GDM1 (cell line): ENCODE measurements at regions not wholly inside any gene's neighbourhood (a gene's known extent, or its start where the extent isn't known, plus 50 kb on each side); places are given as distances from the start of the nearest gene placed in this dataset.
A peak's percentile ranks its signal among the peaks of the same experiment; 100 is the strongest.
"Not testable (repeated sequence)": the region's sequence is repeated elsewhere in the genome, so short reads cannot be mapped to it uniquely, and the experiment has no call there.

ENCODE experiments used
- DNase-seq: peaks from one replicate; lab custom pipeline; 2025; lab: John Stamatoyannopoulos, UW

DNA sequence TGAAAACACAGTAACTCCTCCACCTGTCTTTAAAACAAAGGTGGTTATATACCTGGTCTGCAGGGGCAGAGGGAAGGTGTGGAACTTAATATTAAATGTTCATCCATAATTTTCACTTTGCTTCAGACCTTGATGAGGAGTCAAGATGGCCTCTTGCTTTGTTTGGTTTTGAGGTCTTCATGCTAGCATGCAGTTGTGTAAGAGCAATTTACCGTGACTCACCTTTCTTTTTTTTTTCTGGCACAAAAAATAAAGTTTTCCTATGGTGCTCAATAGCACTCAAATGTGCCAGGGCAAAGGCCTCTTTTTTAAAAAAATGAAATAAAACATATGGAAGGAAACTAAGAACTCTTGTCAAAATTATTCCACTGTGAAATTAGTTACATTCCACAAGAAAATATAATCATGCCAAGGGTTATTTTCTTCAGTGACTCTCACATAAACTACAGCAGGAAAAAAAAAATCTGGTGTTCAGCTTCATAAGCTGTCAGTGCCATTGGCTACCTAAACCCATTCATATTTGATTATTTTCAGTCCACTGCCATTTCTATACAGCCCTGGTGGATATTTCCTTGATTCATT, 128.2 kb downstream of the SLC7A11 start:
- no peak for DNase-seq

DNA sequence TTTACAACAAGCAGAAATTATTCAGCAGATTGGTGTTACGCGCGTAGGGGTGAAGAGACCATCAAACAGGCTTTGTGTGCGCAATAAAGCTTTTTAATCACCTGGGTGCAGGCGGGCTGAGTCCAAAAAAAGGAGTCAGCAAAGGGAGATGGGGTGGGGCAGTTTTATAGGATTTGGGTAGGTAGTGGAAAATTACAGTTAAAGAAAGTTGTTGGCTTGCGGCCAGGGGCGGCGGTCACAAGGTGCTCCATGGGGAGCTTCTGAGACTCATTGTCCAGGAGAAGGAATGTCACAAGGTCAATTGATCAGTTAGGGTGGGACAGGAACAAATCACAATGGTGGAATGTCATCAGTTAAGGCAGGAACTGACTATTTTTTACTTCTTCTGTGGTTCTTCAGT, 129.3 kb downstream of the SLC7A11 start:
- not testable (repeated sequence) for DNase-seq

DNA sequence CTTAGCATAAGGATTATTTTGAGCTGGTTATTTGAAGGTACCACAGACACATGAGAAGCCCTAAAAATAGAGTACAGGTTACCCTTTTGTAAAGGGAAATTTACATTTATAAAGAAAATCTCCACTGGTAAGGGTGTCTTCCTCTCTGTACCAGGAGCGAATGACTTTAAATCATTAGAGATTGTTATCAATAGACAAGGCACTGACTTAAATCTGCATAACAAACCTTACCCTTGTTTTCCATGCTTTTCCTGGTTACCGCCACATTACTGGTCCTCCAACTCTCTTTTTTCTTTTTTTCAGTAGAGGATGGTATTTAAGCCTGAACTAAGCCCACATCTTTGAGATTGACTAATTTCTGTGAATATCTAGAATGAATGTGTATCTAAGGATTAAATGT, 129.8 kb downstream of the SLC7A11 start:
- no peak for DNase-seq

DNA sequence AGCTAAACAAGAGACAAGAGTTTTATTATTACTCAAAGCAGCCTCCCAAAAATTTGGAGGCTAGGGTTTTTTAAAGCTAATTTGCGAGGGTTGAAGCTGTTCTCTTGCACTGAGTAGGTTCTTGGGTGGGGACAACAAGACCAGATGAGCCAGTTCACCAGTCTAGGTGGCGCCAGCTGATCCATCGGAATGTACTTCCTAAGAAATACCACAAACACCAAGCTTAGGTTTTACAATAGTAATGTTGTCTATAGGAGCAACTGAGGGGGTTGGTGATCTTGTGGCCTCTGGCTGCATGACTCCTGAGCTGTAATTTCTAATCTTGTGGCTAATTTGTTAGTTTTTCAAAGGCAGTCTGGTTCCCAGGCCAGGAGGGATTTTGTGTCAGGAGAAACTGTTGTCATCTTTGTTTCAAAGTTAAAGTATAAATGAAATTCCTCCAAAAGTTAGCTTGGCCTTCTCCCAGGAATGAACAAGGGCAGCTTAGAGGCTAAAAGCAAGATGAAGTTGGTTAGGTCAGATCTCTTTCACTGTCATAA, 130.6 kb downstream of the SLC7A11 start:
- DNase-seq = no peak

DNA sequence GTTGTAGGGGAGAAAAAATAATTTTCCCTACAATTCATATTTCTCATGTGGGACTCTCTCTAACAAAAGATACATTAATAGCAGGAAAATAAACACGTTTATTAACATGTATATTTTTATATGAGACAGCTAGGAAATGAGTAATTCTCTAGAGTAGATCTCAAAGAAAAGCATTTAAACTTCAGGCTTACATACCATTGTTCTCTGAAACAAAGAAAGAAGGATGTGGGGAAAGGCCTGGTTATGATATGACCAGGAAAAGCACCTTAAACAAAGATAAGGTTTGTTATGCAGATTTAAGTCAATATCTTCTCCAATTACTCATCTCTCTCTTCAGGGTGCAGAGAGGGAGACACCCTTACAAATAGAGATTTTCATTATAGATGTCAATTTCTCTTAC, 131.3 kb downstream of the SLC7A11 start:
- no peak for DNase-seq

DNA sequence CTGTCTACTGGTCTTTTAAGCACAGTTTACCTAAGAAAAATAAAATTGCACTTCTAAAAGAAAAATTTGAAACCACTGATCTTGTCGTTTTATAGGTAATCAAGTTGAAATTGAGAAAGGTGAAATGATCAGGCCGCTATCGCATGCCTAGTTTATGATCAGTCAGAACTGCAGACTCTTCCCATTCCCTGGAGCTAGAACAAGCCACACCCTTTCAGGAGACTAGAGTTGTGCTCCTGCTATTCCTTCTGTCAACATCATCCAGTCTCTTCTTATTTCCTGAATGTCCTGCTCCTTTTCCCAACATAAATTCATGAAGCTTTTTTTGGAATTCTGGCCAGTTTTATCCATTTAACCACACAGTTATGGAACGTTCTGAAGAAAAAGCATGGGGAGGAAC, 135.1 kb downstream of the SLC7A11 start:
- DNase-seq = no peak

DNA sequence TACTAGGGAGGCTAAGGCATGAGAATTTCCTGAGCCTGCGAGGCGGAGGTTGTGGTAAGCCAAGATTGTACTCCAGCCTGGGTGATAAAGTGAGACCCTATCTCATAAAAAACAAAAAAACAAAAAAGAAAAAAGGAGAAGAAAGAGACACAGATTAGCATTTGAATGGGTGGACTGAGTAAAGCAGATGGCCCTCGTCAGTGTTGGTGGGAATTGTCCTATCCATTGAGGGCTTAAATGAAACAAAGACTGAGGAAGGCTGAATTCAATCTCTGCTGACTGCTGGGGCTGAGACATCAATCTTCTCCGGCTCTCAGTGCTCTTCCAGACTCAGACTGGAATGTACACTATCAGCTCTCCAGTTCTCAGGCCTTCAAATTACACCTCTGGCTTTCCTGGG, 136.8 kb downstream of the SLC7A11 start:
- DNase-seq = no peak

DNA sequence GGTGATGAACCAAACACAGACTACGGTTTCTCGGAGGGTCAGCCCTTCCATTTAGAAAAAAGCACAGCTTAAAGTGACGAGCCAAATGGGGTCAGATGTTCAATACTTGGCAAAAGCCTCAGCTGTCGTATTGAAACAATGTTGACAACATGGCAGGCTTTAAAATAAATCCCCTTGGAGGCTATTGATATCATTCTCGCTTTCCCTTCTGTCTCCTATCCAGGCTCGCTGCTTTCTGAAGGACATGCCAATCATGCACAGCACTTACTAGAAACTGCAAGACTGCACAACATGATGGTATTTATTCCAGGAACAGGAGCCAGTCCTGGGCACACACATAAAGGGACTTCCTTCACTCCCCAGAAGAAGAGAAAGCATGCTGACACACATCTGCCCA, 137.9 kb downstream of the SLC7A11 start:
- DNase-seq = no peak

DNA sequence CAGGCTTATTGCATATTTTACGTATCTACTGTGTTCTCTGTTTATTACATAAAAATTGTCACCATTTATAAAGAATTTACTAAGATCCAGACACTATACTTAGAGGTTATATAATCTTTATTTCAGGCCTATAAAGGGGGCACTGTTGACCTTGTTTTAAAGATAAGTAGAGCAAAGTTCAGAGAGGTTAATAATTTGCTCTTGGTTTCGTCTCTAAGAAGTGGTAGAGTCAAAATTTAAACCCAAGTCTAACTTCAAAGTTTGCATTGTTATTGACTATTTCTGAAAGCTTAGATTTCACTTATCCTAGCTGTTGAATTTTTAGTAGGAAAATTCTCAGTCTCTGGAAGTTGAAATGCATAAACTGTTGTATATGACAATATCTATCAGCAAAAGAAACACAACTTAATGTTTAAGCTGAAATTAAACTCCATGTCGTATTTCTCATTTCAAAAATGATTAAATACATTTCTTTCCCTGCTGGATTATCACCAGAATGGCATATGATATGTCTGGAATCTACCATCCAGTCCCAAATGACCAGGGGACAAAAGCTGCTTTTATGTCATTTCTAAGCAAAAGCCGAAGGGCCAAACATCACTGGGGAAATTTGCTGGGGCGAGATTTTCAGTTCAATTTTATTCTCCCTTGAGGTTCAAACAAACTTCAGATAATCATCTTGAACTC, 138.4 kb downstream of the SLC7A11 start:
- no peak for DNase-seq

DNA sequence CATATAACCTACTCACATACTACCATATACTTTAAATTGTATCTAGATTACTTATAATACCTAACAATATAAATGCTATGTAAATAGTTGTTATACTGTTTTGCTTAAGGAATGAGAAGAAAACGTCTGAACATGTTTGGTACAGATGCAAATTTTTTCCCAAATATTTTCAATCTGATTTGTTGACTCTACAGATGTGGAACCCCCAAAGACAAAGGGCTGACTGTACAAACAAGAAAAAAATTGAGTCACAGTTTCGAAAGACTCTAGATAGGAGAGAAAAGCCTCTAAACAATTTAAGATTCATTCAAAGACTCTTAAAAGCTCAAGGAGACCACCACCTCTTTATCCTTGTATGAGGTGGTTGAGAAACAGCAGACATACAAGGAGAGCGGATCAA, 142.8 kb downstream of the SLC7A11 start:
- DNase-seq = no peak

DNA sequence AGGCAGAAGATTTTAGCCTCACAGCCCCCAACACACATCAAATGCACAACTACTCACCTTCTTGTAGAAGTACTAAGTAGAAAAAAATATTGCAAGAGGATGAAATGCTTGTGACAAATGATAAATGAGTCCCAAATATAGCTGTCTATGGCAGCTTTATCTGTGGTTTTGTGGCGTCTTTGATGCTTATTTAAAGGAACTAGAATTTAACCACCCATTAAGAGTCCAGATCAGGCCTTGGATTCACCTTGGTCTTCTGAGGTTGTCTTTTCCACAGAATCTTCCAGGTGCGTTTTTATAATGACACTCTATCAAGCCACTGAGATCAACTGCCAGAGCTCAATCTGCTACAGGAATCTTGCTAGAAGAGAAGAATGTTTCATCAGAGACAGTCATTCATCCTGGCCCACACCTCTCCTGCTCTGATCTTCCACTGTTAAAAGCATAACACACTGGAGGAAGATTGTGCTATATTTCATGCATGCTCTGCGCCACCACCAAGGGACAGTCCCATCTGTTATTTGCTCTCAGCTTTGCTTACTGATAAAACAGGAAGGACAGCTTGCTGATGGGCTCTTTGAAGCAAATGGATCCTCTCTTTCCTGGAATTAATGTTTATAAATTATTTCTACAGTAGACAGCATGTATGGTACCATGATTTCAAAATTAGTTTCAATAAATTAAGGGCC, 144.1 kb downstream of the SLC7A11 start:
- no peak for DNase-seq

DNA sequence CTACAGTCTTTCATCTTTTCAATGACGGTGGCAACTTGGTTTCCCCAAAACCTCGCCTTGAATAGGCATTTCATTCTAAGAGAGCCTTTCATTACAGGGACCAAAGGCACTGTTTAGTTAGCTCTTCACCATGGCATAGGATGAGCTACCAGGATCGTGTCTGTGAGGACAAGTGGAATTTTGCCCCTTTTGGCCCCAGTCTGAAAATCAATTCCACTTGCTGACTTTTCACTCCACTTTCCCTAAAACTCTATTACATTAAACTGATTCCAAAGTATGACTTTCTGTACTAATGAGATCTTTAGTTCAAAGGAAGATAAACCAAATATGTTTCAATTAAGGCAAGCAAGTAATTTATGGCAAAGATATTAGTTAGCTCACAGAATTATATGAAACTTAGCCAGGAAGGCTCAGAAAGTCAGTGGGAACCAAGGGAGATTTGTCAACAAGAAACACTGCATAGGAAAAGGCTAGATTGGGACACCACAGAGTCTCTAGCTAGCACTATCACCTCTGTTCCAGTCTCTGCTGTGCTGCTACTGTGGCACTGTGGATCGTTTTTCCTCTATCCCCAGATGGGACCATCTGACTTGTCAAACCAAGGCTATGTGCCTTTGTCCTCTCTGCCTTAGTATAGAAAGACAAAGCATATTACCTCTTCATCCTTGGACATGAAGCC, 145.6 kb downstream of the SLC7A11 start:
- no peak for DNase-seq

DNA sequence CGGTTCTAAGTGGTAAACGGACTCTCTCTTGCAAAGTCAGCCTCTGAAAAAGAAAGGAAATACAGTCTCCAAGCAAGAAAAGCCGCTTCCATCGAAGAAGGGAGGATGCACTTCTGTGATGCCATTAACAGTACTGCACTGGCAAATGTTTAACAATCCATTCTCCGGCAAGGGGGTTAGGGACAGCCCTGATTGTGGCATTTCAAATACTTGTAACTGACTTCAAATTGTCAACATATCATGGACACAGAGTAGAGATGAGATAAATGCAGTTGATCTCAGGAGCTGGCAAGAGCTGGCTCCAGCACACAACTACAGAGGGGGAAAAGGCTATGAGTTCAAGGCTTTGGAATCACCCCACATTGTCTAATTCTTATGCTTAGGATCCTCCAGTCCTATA, 146.8 kb downstream of the SLC7A11 start:
- DNase-seq = no peak

DNA sequence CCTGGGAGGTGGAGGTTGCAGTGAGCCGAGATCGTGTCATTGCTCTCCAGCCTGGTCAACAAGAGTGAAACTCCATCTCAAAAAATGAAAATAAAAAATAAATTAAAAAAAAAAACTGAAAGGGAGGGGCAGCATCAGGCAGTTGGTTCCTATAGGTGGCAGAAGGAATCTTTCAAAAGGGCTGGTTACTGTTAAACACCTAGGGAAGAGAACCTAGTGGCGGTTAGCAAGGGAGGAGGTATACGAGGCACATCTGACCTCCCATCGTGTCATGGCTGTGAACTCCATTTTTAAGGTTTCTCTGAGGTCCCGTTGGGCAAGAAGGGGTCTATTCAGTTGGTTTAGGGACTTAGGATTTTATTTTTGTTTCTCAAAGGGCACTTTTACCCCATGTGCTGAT, 150.1 kb downstream of the SLC7A11 start:
- DNase-seq = no peak

DNA sequence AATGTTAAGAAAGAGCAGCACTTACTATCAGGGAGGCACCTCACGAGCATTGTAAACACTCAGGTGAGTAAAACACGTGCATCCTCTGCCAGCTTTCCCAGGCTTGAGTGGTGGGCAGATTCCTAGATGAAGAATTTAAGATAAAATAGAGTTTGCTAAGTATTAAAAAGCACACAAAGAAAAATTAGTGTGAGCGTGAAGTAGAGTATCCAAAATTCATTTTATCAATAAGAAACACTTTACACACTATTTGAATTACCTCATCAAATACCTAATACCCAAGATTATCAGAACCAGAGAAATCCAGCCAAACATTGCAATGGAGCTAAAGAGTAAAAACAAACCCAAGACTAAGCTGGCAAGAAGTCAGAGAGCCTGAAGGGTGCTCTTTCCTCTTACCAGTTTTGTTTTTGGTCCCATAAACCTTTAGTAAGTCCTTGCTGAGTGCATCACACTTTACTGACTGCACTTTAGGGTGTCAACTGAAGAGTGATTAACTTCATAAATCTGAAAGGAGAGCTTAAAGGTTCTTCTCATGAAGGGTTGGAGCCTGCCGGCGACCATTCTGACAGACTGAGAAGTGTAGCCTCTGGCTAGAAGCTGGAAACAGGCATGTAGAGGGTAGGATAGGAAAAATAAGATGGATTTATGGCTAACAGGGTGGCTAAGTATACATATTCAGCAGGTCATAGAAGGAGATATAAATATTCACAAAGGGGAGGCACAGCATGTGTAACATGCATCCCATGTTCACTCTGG, 151.1 kb downstream of the SLC7A11 start:
- no peak for DNase-seq

DNA sequence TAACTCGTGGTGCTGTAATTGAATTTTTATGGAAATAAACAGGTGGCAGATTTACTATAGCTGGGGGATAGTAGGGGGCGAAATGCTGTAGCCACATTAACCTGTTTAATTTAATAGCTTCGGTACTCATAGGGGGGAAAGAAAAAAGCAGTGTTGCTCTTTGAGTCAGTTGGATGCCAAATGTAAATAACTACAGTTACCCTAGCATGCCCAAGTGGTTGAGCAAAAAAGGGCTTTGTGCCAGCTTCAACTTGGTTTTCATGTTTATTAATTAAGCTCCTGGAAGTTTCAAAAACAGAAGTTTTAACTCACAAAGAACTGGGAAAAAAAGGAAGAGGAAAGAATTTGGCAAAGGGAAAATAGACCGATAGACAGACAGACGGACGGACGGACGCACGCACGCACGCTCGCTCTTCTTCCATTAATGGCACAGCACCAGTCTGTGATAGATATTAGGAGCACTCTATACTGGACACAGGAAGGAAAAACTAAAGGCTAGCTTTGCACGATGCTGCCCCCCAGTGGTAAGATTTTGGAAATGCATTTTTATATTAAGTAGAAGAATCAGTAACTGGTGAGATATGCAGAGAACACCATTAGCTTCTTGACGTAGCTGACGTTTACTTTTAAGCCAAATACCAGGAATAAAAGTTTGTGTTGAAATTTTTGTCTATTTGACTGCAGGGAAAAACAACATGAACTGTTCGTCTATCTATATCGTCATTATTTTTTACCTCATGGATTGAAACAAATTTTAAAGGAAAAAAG, 151.8 kb downstream of the SLC7A11 start:
- peak; percentile 23 for DNase-seq

DNA sequence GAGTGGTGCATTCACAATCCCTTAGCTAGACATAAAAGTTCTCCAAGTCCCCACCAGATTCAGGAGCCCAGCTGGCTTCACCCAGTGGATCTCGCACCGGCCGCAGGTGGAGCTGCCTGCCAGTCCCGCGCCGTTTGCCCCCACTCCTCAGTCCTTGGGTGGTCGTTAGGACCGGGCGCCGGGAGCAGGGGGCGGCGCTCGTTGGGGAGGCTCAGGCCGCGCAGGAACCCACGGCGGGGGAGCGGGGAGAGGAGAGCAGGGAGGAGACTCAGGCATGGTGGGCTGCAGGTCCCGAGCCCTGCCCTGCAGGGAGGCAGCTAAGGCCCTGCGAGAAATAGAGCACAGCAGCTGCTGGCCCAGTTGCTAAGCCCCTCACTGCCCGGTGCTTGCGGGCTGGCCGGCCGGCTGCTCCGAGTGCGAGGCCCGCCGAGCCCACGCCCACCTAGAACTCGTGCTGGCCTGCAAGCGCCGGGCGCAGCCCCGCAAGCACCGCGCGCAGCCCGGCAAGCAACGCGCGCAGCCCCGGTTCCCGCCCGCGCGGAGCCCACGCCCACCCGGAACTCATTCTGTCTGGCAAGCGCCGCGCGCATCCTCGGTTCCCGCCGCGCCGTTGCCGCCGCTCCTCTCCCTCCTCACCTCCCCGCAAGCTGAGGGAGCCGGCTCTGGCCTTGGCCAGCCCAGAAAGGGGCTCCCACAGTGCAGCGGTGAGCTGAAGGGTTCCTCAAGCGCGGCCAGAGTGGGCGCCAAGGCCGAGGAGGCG, 153.5 kb downstream of the SLC7A11 start:
- no peak for DNase-seq

DNA sequence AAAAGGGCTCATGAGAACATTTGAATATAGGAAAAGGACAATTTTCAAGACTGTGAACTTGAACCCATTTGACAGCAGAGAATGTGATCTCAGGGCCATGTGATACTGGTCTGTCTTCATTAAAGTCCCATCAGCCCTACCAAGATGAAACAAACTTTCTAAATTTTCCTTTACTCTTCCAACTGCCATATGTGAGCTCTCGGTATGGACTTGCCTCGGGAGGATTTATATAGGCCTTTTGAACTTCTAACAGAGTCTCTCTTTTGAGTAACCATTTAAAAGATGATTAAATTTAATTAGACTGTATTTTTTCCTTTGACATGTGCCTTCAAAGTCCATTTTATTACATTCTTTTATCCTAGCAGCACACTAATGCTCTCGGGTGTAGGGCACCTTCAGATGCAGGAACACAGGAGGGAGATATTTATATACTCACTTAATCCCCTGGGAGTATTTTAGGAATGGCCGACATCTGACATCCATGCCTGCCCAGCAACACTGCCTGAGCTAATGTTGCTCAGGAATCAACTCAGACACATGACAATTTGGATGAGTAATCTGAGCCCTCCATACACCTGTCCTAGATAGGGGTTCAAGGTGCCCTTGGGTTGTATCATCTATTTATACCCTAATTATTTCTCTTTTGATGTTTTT, 155.0 kb downstream of the SLC7A11 start:
- DNase-seq = no peak

DNA sequence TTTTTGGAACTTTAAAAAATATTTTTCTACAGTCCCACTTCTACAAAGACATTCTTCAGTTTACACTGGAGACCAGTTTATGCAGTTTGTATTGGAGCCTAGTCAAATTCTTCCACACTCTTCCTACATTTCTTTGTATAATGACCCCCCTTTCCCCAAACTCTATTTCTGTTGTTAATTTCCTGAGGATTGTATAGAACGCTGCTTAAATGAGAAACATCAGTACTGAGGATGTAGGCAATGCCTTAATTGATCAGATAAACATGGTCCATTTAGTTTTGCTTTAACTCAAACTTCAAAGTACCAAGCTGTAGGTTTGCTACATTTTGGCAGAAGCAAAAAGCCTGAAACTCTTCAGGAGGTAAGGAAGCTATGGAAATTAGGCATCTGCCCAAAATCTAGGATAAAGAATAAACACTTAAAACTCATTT, 155.5 kb downstream of the SLC7A11 start:
- DNase-seq = no peak

DNA sequence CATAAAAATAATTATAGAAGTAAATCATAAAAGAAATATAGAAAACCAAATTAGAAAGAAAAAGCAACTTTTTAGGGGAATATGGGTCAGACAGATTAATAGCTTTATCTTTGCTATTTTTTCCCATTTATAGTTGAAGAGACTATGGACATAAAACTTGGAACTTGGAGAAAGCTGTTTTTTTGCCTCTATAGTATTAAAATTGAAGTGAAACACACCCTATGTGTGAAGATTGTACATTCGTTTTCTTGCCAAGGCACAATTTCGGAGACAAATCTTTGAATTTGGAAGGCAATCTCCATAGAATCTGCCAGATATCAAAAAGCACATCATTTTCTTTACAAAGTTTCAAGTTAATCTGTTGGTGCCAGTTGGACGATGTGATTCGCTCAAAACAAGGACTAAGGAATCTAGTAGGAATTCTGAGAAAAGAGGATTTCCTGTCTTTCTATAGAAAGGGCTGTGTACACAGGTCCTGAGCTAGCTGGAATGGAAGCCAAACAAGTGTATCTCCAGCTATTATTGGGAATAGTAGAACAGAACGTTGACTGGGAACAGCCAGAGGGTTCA, 156.3 kb downstream of the SLC7A11 start:
- DNase-seq = no peak
